HepG2 (cell line): ENCODE measurements at regions not wholly inside any gene's neighbourhood (a gene's known extent, or its start where the extent isn't known, plus 50 kb on each side); places are given as distances from the start of the nearest gene placed in this dataset.

Experiments
- ARID3A ChIP-seq: IDR thresholded peaks from 2 replicates; pipeline ENCODE4 v1.6.1; 2012; ENCODE audit warnings: low read depth, low read length, improper control_type of control experiment
- DNMT3B ChIP-seq: conservative IDR thresholded peaks from 2 replicates; pipeline ENCODE4 v1.6.1; 2016; ENCODE audit warnings: missing biosample characterization, control low read depth
- HCFC1 ChIP-seq: fragments of 150-350 bp; IDR thresholded peaks from 2 replicates; pipeline ENCODE4 v1.6.1; 2014; ENCODE audit warnings: low read depth, low read length
- HMG20A ChIP-seq: IDR thresholded peaks from 2 replicates; pipeline ENCODE4 v1.6.1; 2016; ENCODE audit warnings: borderline replicate concordance
- KDM4B ChIP-seq: sonication (generic); formaldehyde crosslinking; IDR thresholded peaks from 2 replicates; pipeline ENCODE4 v1.4.0; 2020; ENCODE audit warnings: missing genetic modification reagents
- KLF11 ChIP-seq: IDR thresholded peaks from 2 replicates; pipeline ENCODE4 v1.6.1; 2016; ENCODE audit warnings: missing compliant biosample characterization
- NFYB ChIP-seq: sonication (generic); formaldehyde crosslinking; IDR thresholded peaks from 2 replicates; pipeline ENCODE4 v1.4.0; 2020; ENCODE audit warnings: missing genetic modification reagents
- PHF20 ChIP-seq: sonication (generic); formaldehyde crosslinking; IDR thresholded peaks from 2 replicates; pipeline ENCODE4 v1.5.0; 2020; ENCODE audit warnings: mild to moderate bottlenecking, missing genetic modification reagents
- RFX5 ChIP-seq: IDR thresholded peaks from 2 replicates; pipeline ENCODE4 v1.6.1; 2011; ENCODE audit warnings: low read depth, low read length, improper control_type of control experiment
- RNF2 ChIP-seq: fragments of 450-650 bp; conservative IDR thresholded peaks from 2 replicates; pipeline ENCODE4 v1.6.1; 2016; ENCODE audit warnings: low read depth
- SNAI1 ChIP-seq: sonication (generic); formaldehyde crosslinking; IDR thresholded peaks from 2 replicates; pipeline ENCODE4 v1.5.0; 2020; ENCODE audit warnings: mild to moderate bottlenecking, missing genetic modification reagents, borderline replicate concordance
- TAF1 ChIP-seq: sonication (generic); formaldehyde crosslinking; IDR thresholded peaks from 2 replicates; pipeline ENCODE4 v1.4.0; 2020; ENCODE audit warnings: missing genetic modification reagents
- TBP ChIP-seq: sonication (generic); formaldehyde crosslinking; IDR thresholded peaks from 2 replicates; pipeline ENCODE4 v1.5.0; 2020; ENCODE audit warnings: missing genetic modification reagents
- TEAD3 ChIP-seq: optimal IDR thresholded peaks from 2 replicates; pipeline ENCODE3; 2016; ENCODE audit warnings: borderline replicate concordance
- THAP8 ChIP-seq: sonication (generic); formaldehyde crosslinking; IDR thresholded peaks from 2 replicates; pipeline ENCODE4 v1.5.1; 2020; ENCODE audit warnings: missing genetic modification reagents, mild to moderate bottlenecking, borderline replicate concordance
- ZFP36L1 ChIP-seq: sonication (generic); formaldehyde crosslinking; IDR thresholded peaks from 2 replicates; pipeline ENCODE4 v1.8.0; 2022; ENCODE audit warnings: mild to moderate bottlenecking, missing genetic modification reagents, moderate library complexity
- ZFX ChIP-seq: sonication (generic); formaldehyde crosslinking; IDR thresholded peaks from 2 replicates; pipeline ENCODE4 v1.4.0; 2020; ENCODE audit warnings: mild to moderate bottlenecking, low read depth, missing genetic modification reagents, moderate library complexity
- ZNF253 ChIP-seq: sonication (generic); formaldehyde crosslinking; IDR thresholded peaks from 2 replicates; pipeline ENCODE4 v1.8.0; 2022; ENCODE audit warnings: mild to moderate bottlenecking, missing genetic modification reagents, borderline replicate concordance
- ZNF724P ChIP-seq: sonication (generic); formaldehyde crosslinking; IDR thresholded peaks from 2 replicates; pipeline ENCODE4 v1.8.0; 2022; ENCODE audit warnings: missing genetic modification reagents, borderline replicate concordance
- ZZZ3 ChIP-seq: sonication (generic); formaldehyde crosslinking; IDR thresholded peaks from 2 replicates; pipeline ENCODE4 v1.4.0; 2020; ENCODE audit warnings: missing genetic modification reagents, mild to moderate bottlenecking, borderline replicate concordance
- TF ChIP-seq, protein P1 (sequence below): sonication (generic); formaldehyde crosslinking; conservative IDR thresholded peaks from 2 replicates; pipeline ENCODE4 v1.8.0; 2022; ENCODE audit warnings: low read depth, missing genetic modification reagents
- TF ChIP-seq, protein P2 (sequence below): sonication (generic); formaldehyde crosslinking; IDR thresholded peaks from 2 replicates; pipeline ENCODE4 v1.8.0; 2022; ENCODE audit warnings: mild to moderate bottlenecking, missing genetic modification reagents, moderate library complexity
- TF ChIP-seq, protein P3 (sequence below): sonication (generic); formaldehyde crosslinking; IDR thresholded peaks from 2 replicates; pipeline ENCODE4 v1.4.0; 2020; ENCODE audit warnings: missing genetic modification reagents, mild to moderate bottlenecking, borderline replicate concordance

DNA sequence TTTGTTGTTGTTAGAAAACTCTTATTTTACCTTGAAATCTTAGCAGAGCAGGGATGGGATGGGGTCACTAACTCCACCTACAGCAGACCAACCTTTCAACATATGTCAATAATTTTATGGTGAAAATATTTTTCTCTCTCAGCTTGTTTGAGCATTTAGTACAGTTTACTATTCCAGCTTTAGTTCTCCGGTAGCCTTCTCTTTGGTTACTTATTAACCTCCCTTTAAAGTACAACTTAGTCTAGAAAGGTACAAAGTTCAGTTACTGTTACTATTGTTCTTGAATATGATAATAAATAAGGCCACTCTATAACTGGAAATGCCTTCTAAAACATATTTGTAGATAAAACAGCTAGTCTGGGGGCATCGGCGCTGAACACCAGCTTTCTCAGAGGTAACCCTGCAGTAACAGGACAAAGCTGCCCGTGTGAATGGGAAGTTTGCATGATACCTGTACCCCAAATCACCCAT is 233.3 kb downstream of the PCSK1 start (continued):
- TF ChIP-seq HCFC1 (no peak), PHF20 (no peak), ZFX (CRISPR knock-in tag) (no peak), TBP (CRISPR knock-in tag) (no peak), ZNF724P (no peak), ZZZ3 (no peak), RNF2 (no peak), NFYB (CRISPR knock-in tag) (no peak), ARID3A (peak; percentile 55), KDM4B (CRISPR knock-in tag) (no peak), KLF11 (CRISPR knock-in tag) (no peak), SNAI1 (CRISPR knock-in tag) (no peak), TAF1 (no peak), ZFP36L1 (CRISPR knock-in tag) (no peak), HMG20A (CRISPR knock-in tag) (peak; percentile 62; the same call in 1 of the 2 replicates), THAP8 (CRISPR knock-in tag) (no peak), DNMT3B (CRISPR knock-in tag) (no peak), ZNF253 (CRISPR knock-in tag) (no peak), TEAD3 (CRISPR knock-in tag) (no peak), RFX5 (no peak)
- TF ChIP-seq, protein P1, sequence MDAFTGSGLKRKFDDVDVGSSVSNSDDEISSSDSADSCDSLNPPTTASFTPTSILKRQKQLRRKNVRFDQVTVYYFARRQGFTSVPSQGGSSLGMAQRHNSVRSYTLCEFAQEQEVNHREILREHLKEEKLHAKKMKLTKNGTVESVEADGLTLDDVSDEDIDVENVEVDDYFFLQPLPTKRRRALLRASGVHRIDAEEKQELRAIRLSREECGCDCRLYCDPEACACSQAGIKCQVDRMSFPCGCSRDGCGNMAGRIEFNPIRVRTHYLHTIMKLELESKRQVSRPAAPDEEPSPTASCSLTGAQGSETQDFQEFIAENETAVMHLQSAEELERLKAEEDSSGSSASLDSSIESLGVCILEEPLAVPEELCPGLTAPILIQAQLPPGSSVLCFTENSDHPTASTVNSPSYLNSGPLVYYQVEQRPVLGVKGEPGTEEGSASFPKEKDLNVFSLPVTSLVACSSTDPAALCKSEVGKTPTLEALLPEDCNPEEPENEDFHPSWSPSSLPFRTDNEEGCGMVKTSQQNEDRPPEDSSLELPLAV (CRISPR knock-in tag), result no peak
- TF ChIP-seq, protein P2, sequence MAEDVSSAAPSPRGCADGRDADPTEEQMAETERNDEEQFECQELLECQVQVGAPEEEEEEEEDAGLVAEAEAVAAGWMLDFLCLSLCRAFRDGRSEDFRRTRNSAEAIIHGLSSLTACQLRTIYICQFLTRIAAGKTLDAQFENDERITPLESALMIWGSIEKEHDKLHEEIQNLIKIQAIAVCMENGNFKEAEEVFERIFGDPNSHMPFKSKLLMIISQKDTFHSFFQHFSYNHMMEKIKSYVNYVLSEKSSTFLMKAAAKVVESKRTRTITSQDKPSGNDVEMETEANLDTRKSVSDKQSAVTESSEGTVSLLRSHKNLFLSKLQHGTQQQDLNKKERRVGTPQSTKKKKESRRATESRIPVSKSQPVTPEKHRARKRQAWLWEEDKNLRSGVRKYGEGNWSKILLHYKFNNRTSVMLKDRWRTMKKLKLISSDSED (CRISPR knock-in tag), result no peak
- TF ChIP-seq, protein P3, sequence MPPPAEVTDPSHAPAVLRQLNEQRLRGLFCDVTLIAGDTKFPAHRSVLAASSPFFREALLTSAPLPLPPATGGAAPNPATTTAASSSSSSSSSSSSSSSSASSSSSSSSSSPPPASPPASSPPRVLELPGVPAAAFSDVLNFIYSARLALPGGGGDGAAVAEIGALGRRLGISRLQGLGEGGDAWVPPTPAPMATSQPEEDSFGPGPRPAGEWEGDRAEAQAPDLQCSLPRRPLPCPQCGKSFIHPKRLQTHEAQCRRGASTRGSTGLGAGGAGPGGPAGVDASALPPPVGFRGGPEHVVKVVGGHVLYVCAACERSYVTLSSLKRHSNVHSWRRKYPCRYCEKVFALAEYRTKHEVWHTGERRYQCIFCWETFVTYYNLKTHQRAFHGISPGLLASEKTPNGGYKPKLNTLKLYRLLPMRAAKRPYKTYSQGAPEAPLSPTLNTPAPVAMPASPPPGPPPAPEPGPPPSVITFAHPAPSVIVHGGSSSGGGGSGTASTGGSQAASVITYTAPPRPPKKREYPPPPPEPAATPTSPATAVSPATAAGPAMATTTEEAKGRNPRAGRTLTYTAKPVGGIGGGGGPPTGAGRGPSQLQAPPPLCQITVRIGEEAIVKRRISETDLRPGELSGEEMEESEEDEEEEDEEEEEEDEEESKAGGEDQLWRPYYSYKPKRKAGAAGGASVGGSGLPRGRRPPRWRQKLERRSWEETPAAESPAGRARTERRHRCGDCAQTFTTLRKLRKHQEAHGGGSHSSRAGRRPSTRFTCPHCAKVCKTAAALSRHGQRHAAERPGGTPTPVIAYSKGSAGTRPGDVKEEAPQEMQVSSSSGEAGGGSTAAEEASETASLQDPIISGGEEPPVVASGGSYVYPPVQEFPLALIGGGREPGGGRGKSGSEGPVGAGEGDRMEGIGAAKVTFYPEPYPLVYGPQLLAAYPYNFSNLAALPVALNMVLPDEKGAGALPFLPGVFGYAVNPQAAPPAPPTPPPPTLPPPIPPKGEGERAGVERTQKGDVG (CRISPR knock-in tag), result no peak
